Right lobe of liver (tissue), 6 donors: ENCODE measurements at regions not wholly inside any gene's neighbourhood (a gene's known extent, or its start where the extent isn't known, plus 50 kb on each side); places are given as distances from the start of the nearest gene placed in this dataset.

ENCODE experiments used
- ATAC-seq, 4 donors: fragments of 200-7000 bp; cut with Tn5 transposase; one replicate each; pipeline ENCODE4 v1.9.1; 2020; ENCODE audit warnings: mild to moderate bottlenecking in 4 of 4, moderate library complexity in 4 of 4
- DNase-seq, 3 donors: peaks; one replicate each; pipeline ENCODE4 v3.0.0-alpha.2; 2020
- H3K27ac ChIP-seq, 3 donors: fragments of 200-600 bp; one replicate each; pipeline ENCODE4 v1.8.0; 2022
- H3K27me3 ChIP-seq, 2 donors: fragments of 200-600 bp; one replicate each; pipeline ENCODE4 v1.8.0; 2022
- H3K36me3 ChIP-seq, 4 donors: fragments of 200-600 bp; sonication (generic) in 1 of 4; one replicate each; pipeline versions ENCODE4 v1.5.1 to v1.8.0; 2017 to 2022; ENCODE audit warnings: control low read depth in 1 of 4
- H3K4me1 ChIP-seq, 4 donors: fragments of 200-600 bp; sonication (generic) in 1 of 4; one replicate each; pipeline versions ENCODE4 v1.5.1 to v1.8.0; 2017 to 2022; ENCODE audit warnings: control low read depth in 1 of 4
- H3K4me3 ChIP-seq, 3 donors: fragments of 200-600 bp; one replicate each; pipeline ENCODE4 v1.8.0; 2022
- H3K9me3 ChIP-seq, 4 donors: fragments of 200-600 bp; sonication (generic) in 1 of 4; one replicate each; pipeline versions ENCODE4 v1.5.1 to v1.8.0; 2017 to 2022; ENCODE audit warnings: control low read depth in 1 of 4
- CTCF ChIP-seq, 4 donors: fragments of 200-600 bp in 3 of 4; fragments of 450-650 bp in 1 of 4; IDR thresholded peaks; one replicate each; pipeline versions ENCODE4 v1.5.1 to v1.8.0; 2016 to 2022; ENCODE audit warnings: antibody characterized with exemption in 4 of 4, mild to moderate bottlenecking in 2 of 4
- POLR2A ChIP-seq: fragments of 450-650 bp; IDR thresholded peaks from one replicate; pipeline ENCODE4 v1.6.1; 2017; ENCODE audit warnings: antibody characterized with exemption, mild to moderate bottlenecking
- WGBS: methylation state at CpG from one replicate; pipeline ENCODE4 v1.1.6; 2018; ENCODE audit warnings: low coverage, low lambda C conversion rate; ENCODE audit not compliant: insufficient coverage; ENCODE audit errors: missing lambda C conversion rate; 5-methylcytosine and 5-hydroxymethylcytosine counted together
- intact Hi-C, 2 donors: fragments of 100-400 bp; cut with DNase I; formaldehyde crosslinking; loops; one replicate each; pipeline versions ENCODE4 v1.11.2 to v1.14.1; 2022
- donor health status: DM: no; HTN: yes; CAD: no.
- donor health status: DM: no; HTN: no; CAD: no.
- donor health status: DM: no; HTN: no; CAD: no.
- donor health status: DM: no; HTN: yes; CAD: no.
- donor health status: DM: no; HTN: yes; CAD: no.

- ATAC-seq = peak in 1 of 4 donors; percentile 25
- H3K4me3 ChIP-seq = no peak overlapping the region
- H3K9me3 ChIP-seq = no peaks in the 10 kb centered on the region
- no peaks in the 10 kb centered on the region for H3K36me3 ChIP-seq
- intact Hi-C loops = no loop called here
- TF ChIP-seq POLR2A (no peak), CTCF (IDR thresholded peaks at IDR 0.05) (no peak)
- WGBS = 72% methylated on average over 5 of the region's 5 CpGs
- no peaks in the 10 kb centered on the region for H3K27me3 ChIP-seq
- H3K4me1 ChIP-seq = peaks cover 0 to 3% (median 0%) of the 10 kb centered on the region in 4 donors
- no peak for DNase-seq
- no peak overlapping the region for H3K27ac ChIP-seq
Observed at GRCh38 chr5:23026252-23027170, 173.4 kb upstream of the CDH12 start.

GRCh38 chr5:23025629-23026233 lies 172.6 kb upstream of the CDH12 start:
- intact Hi-C loops = no loop called here
- Histone ChIP-seq H3K27me3 (no peaks in the 10 kb centered on the region), H3K4me3 (no peak overlapping the region)

GRCh38 chr5:23024470-23024869 lies 171.3 kb upstream of the CDH12 start:
- intact Hi-C loops = no loop called here
- ATAC-seq (no peak), DNase-seq (no peak)
- no peak for TF ChIP-seq POLR2A
- no peak for TF ChIP-seq CTCF (IDR thresholded peaks at IDR 0.05)
- Histone ChIP-seq H3K4me3 (no peak overlapping the region), H3K27me3 (no peaks in the 10 kb centered on the region), H3K36me3 (no peaks in the 10 kb centered on the region), H3K27ac (no peak overlapping the region), H3K4me1 (no peaks in the 10 kb centered on the region), H3K9me3 (no peaks in the 10 kb centered on the region)
- 50% methylated on average over 5 of the region's 5 CpGs for WGBS

More at GRCh38 chr5:23025629-23026233, 172.6 kb upstream of the CDH12 start:
- DNase-seq (no peak), ATAC-seq (no peak)
- WGBS = 82% methylated on average over 1 of the region's 1 CpG
- H3K9me3 ChIP-seq = no peaks in the 10 kb centered on the region
- TF ChIP-seq POLR2A (no peak), CTCF (IDR thresholded peaks at IDR 0.05) (no peak)
- no peak overlapping the region for H3K27ac ChIP-seq
- no peaks in the 10 kb centered on the region for H3K4me1 ChIP-seq
- H3K36me3 ChIP-seq = no peaks in the 10 kb centered on the region

- DNase-seq (no peak), ATAC-seq (no peak)
- TF ChIP-seq CTCF (IDR thresholded peaks at IDR 0.05) (no peak), POLR2A (no peak)
- Histone ChIP-seq H3K27me3 (no peaks in the 10 kb centered on the region), H3K27ac (no peak overlapping the region), H3K9me3 (no peaks in the 10 kb centered on the region), H3K36me3 (no peaks in the 10 kb centered on the region), H3K4me1 (peaks cover 0 to 3% (median 0%) of the 10 kb centered on the region in 4 donors), H3K4me3 (no peak overlapping the region)
- intact Hi-C loops = no loop called here
- WGBS = 78% methylated on average over 4 of the region's 4 CpGs
Observed at GRCh38 chr5:23014825-23015224, 161.7 kb upstream of the CDH12 start.
